Aorta (tissue), 5 donors: ENCODE measurements at regions not wholly inside any gene's neighbourhood (a gene's known extent, or its start where the extent isn't known, plus 50 kb on each side); places are given as distances from the start of the nearest gene placed in this dataset.

Experiments used
- ATAC-seq: fragments of 200-7000 bp; cut with Tn5 transposase; one replicate; pipeline ENCODE4 v1.9.1; 2022; ENCODE audit warnings: moderate library complexity; ENCODE audit not compliant: low FRiP score
- DNase-seq, 2 donors: peaks; one replicate each; pipeline ENCODE4 v3.0.0-alpha.2; 2020
- H3K27ac ChIP-seq, 2 donors: one replicate each; pipeline ENCODE4 v1.5.1; 2013; ENCODE audit warnings: low read length in 2 of 2, mild to moderate bottlenecking in 2 of 2, moderate library complexity in 2 of 2, control low read depth in 1 of 2, inconsistent platforms in 1 of 2, low read depth in 1 of 2
- H3K27me3 ChIP-seq, 2 donors: one replicate each; pipeline ENCODE4 v1.6.1; 2013; ENCODE audit warnings: control low read depth in 1 of 2, low read length in 1 of 2, mild to moderate bottlenecking in 1 of 2, moderate library complexity in 1 of 2; ENCODE audit not compliant: insufficient read depth in 2 of 2, control insufficient read depth in 1 of 2
- H3K36me3 ChIP-seq, 2 donors: one replicate each; pipeline ENCODE4 v1.6.1; 2013; ENCODE audit warnings: control low read depth in 1 of 2, low read length in 1 of 2, mild to moderate bottlenecking in 1 of 2; ENCODE audit not compliant: insufficient read depth in 2 of 2, control insufficient read depth in 1 of 2
- H3K4me1 ChIP-seq, 2 donors: one replicate each; pipeline ENCODE4 v1.6.1; 2013; ENCODE audit warnings: low read length in 2 of 2, control low read depth in 1 of 2, mild to moderate bottlenecking in 1 of 2, moderate library complexity in 1 of 2; ENCODE audit not compliant: insufficient read depth in 2 of 2, control insufficient read depth in 1 of 2
- H3K4me3 ChIP-seq, 2 donors: one replicate each; pipeline ENCODE4 v1.5.1; 2013; ENCODE audit warnings: low read length in 2 of 2, control low read depth in 1 of 2, mild to moderate bottlenecking in 1 of 2
- H3K9me3 ChIP-seq: one replicate; pipeline ENCODE4 v1.6.1; 2013; ENCODE audit warnings: mild to moderate bottlenecking, low read length; ENCODE audit not compliant: control insufficient read depth
- WGBS, 2 donors: extraction: QIAGEN DNeasy Blood & Tissue Kit; methylation state at CpG; one replicate each; pipeline ENCODE4 v1.1.7; 2013; 5-methylcytosine and 5-hydroxymethylcytosine counted together
- intact Hi-C, 2 donors: fragments of 100-400 bp; cut with DNase I; formaldehyde crosslinking; loops; one replicate each; pipeline versions ENCODE4 v1.14.2 to v1.15.0; 2022
- donor health status: healthy with polysubstance abuse.
- donor health status: Bipolar disorder and iron deficiency.
- donor health status: DM: no; HTN: no; CAD: no.
- donor health status: DM: no; HTN: no; CAD: no.
- donor health status: DM: yes; HTN: yes; CAD: no.

DNA sequence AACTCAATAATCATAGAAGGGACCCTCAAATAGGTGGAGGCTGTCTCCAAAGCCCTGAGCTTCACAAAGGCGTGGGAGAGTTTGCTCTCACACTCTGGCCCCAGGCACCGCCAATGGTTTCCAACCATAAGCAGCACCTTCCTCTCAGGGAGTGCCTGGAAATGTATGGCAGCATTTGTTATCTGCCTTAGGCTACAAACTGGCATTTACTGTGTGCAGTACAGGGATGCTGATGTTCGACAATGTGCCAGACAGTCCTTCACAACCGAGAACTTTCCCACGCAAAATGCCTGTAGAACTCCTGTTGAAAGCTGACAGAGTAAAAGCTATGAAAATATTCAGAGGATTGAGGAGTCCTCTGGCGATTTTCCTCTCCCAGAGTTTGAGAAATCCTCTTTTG lies 55.7 kb upstream of the CDKN2AIP start:
- intact Hi-C loops, result no loop called here
- Histone ChIP-seq H3K27ac (no peak overlapping the region), H3K27me3 (no peaks in the 10 kb centered on the region), H3K36me3 (no peaks in the 10 kb centered on the region), H3K9me3 (peaks cover 8% of the 10 kb centered on the region), H3K4me1 (no peaks in the 10 kb centered on the region), H3K4me3 (no peak overlapping the region)
- DNase-seq, result peak in 1 of 2 donors; percentile 25
- WGBS, 2 donors, result 41 to 45% methylated on average over 6 of the region's 6 CpGs
- ATAC-seq, result no peak

GRCh38 chr4:183390374-183390773 lies 54.1 kb upstream of the CDKN2AIP start:
- no peaks in the 10 kb centered on the region for H3K9me3 ChIP-seq
- intact Hi-C loops, result no loop called here
- no peak for DNase-seq
- no peak overlapping the region for H3K27ac ChIP-seq
- H3K4me1 ChIP-seq, result no peaks in the 10 kb centered on the region
- 75 to 77% methylated on average over 5 of the region's 5 CpGs for WGBS, 2 donors
- H3K4me3 ChIP-seq, result no peak overlapping the region
- ATAC-seq, result no peak
- H3K36me3 ChIP-seq, result no peaks in the 10 kb centered on the region
- H3K27me3 ChIP-seq, result no peaks in the 10 kb centered on the region

DNA sequence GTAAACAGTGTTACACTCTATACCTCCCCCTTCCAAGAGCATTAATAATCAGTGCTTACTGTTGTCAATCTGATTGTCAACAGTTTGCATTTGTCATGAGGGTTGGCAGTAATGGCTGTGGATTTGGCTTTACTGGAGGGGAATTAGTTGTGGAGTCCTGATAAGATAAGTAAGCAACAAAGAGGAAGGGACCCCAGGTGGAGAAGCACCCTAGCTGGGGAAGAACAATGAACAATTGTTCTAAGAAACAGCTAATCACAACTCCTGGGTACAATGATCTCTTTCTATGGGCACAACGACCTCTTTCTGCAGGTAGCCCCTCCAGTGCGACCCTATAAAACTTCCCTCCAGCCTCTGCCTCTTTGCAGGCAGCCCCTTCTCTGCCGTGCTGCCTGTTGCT lies 53.2 kb upstream of the CDKN2AIP start:
- no peak overlapping the region for H3K4me3 ChIP-seq
- H3K27me3 ChIP-seq, result no peaks in the 10 kb centered on the region
- no peak overlapping the region for H3K27ac ChIP-seq
- no peaks in the 10 kb centered on the region for H3K9me3 ChIP-seq
- DNase-seq, result no peak
- no peaks in the 10 kb centered on the region for H3K4me1 ChIP-seq
- WGBS, 2 donors, result 41 to 55% methylated on average over 3 of the region's 3 CpGs
- no peak for ATAC-seq
- intact Hi-C loops, result no loop called here
- H3K36me3 ChIP-seq, result no peaks in the 10 kb centered on the region

DNA sequence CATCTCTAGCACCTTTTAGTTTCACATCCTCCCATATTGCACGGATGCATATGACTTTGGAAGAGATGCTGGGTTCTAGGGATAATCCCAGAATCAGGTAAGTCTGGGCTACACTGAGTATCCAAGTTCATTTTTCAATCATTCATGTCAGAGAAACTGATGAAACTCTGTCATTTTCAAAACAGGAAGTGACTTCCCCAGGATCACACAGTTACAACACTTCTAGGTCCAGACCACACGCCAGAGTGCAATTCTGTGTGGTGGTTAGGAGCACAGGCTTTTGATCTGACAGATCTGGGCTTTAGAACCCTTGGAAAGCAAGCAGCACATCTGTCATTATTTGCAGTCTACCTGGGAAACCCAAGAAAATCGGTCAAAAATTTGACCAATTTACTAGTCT lies 52.1 kb upstream of the CDKN2AIP start:
- H3K9me3 ChIP-seq, result no peaks in the 10 kb centered on the region
- H3K4me1 ChIP-seq, result no peaks in the 10 kb centered on the region
- H3K27ac ChIP-seq, result no peak overlapping the region
- no peak overlapping the region for H3K4me3 ChIP-seq
- no peaks in the 10 kb centered on the region for H3K27me3 ChIP-seq
- 89 to 95% methylated on average over 3 of the region's 3 CpGs for WGBS, 2 donors
- ATAC-seq (no peak), DNase-seq (no peak)
- intact Hi-C loops, result no loop called here
- no peaks in the 10 kb centered on the region for H3K36me3 ChIP-seq

DNA sequence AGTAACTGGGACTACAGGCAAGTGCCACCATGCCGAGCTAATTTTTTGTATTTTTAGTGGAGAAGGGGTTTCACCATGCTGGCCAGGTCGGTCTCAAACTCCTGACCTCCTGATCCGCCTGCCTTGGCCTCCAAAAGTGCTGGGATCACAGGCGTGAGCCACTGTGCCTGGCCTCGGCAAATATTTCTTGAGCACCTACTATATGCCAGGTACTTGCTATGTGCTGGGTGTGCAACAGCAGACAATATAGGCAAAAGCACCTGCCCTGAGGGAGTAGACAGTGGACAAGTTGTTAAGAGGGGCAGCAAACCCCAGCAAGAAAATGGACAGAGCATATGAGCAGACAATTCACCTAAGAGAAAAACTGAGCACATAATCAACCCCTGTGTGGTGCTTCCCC lies 51.0 kb upstream of the CDKN2AIP start:
- intact Hi-C loops, result no loop called here

GRCh38 chr4:183394166-183394951 lies 50.1 kb upstream of the CDKN2AIP start:
- H3K27me3 ChIP-seq, result no peaks in the 10 kb centered on the region
- WGBS, 2 donors, result 85% methylated on average over 19 of the region's 19 CpGs
- H3K27ac ChIP-seq, result no peak overlapping the region
- no peaks in the 10 kb centered on the region for H3K4me1 ChIP-seq
- DNase-seq (no peak), ATAC-seq (no peak)
- no peak overlapping the region for H3K4me3 ChIP-seq
- intact Hi-C loops, result no loop called here
- H3K36me3 ChIP-seq, result no peaks in the 10 kb centered on the region
- no peaks in the 10 kb centered on the region for H3K9me3 ChIP-seq

More for the DNA sequence above, 51.0 kb upstream of the CDKN2AIP start:
- Histone ChIP-seq H3K36me3 (no peaks in the 10 kb centered on the region), H3K4me3 (no peak overlapping the region), H3K27me3 (no peaks in the 10 kb centered on the region), H3K27ac (no peak overlapping the region), H3K4me1 (no peaks in the 10 kb centered on the region), H3K9me3 (no peaks in the 10 kb centered on the region)
- 93% methylated on average over 5 of the region's 5 CpGs for WGBS, 2 donors
- ATAC-seq (no peak), DNase-seq (no peak)
